ENCODE measurements at regions not wholly inside any gene's neighbourhood (a gene's known extent, or its start where the extent isn't known, plus 50 kb on each side); places are given as distances from the start of the nearest gene placed in this dataset.

- no peak overlapping the region for H3K18ac ChIP-seq (ENCODE audit: insufficient read length, low read depth, low read length)
- H3K27me3 ChIP-seq (ENCODE audit: insufficient read depth, low read length): no peaks in the 10 kb centered on the region
- no peaks in the 10 kb centered on the region for H3K79me2 ChIP-seq (ENCODE audit: insufficient read depth, low read length)
- H4K8ac ChIP-seq (replicated peaks; ENCODE audit: insufficient read length, low read depth, low read length): no peak overlapping the region
- H3K27ac ChIP-seq (ENCODE audit: insufficient read length, low read depth, low read length): no peak overlapping the region
- no peak overlapping the region for H4K91ac ChIP-seq (ENCODE audit: insufficient read length, low read depth, low read length)
- H3K4me2 ChIP-seq (ENCODE audit: insufficient read depth, insufficient read length, low read length): no peak overlapping the region
- H3K9ac ChIP-seq (ENCODE audit: extremely low read depth, insufficient read length, low read length): no peak overlapping the region
- H2BK20ac ChIP-seq (ENCODE audit: low read depth, low read length, poor library complexity, severe bottlenecking): no peak overlapping the region
- no peak overlapping the region for H2BK15ac ChIP-seq (ENCODE audit: low read depth, low read length)
- no CpG with 5 or more reads among the region's 6 CpGs for WGBS (ENCODE audit: extremely low coverage, insufficient read length, low lambda C conversion rate)
- no peaks in the 10 kb centered on the region for H4K20me1 ChIP-seq (ENCODE audit: control insufficient read depth, insufficient read depth, insufficient read length)
- no peak overlapping the region for H4K5ac ChIP-seq (ENCODE audit: insufficient read length, low read depth, low read length)
- TF ChIP-seq CTCF (conservative IDR thresholded peaks at IDR 0.05): no peak
- H2AK5ac ChIP-seq (ENCODE audit: insufficient read length, low read length): no peak overlapping the region
- no peak overlapping the region for H3K56ac ChIP-seq (ENCODE audit: insufficient read length, low read depth, low read length)
- H3K4me3 Mint-ChIP-seq: no peak overlapping the region
- peaks cover 0 to 7% (median 0%) of the 10 kb centered on the region in 3 experiments; a peak in 3 of 7 replicates for H3K36me3 Mint-ChIP-seq (ENCODE audit: insufficient read depth in 1 of 3, low read depth in 3 of 3)
- peaks cover 6% of the 10 kb centered on the region for H3K9me3 ChIP-seq (ENCODE audit: control insufficient read depth, low read depth, low read length)
- no peaks in the 10 kb centered on the region for H3K4me1 ChIP-seq (ENCODE audit: insufficient read depth, low read length)
- no peak overlapping the region for H2AFZ ChIP-seq (ENCODE audit: low read length)
- H3K23me2 ChIP-seq (ENCODE audit: insufficient read length, low read depth, low read length, poor library complexity, severe bottlenecking): no peaks in the 10 kb centered on the region
- no peak overlapping the region for H3K14ac ChIP-seq (ENCODE audit: insufficient read depth, low read length)
- no peaks in the 10 kb centered on the region; a peak in 2 of 5 replicates for H3K9me3 Mint-ChIP-seq
- no peak overlapping the region for H2BK12ac ChIP-seq (ENCODE audit: insufficient read length, low read depth, low read length)
- no peak for DNase-seq
- peaks cover 1% of the 10 kb centered on the region; the same call in 1 of the 2 replicates for H3K27me3 Mint-ChIP-seq (ENCODE audit: low read depth)
- H3K4ac ChIP-seq (ENCODE audit: low read depth, low read length): no peak overlapping the region
- no peak overlapping the region for H3K27ac Mint-ChIP-seq
- no peak overlapping the region for H3T11ph ChIP-seq (ENCODE audit: low read length)
- H3K4me1 Mint-ChIP-seq: peaks cover 0 to 7% of the 10 kb centered on the region in 2 experiments; a peak in 1 of 4 replicates
- no peaks in the 10 kb centered on the region for H3K79me1 ChIP-seq (ENCODE audit: insufficient read depth, low read depth, low read length, poor library complexity, severe bottlenecking)
- H2BK5ac ChIP-seq (ENCODE audit: insufficient read length, low read length): no peak overlapping the region
- H2BK120ac ChIP-seq (ENCODE audit: low read depth, low read length, poor library complexity, severe bottlenecking): no peak overlapping the region
- H3K23ac ChIP-seq (ENCODE audit: insufficient read length, low read depth, low read length): no peak overlapping the region
Measured at GRCh38 chr3:72150634-72151412, 365.9 kb upstream of the PROK2 start.

Measured in H9 (cell line).